GM19452 (cell line): ENCODE measurements at regions not wholly inside any gene's neighbourhood (a gene's known extent, or its start where the extent isn't known, plus 50 kb on each side); places are given as distances from the start of the nearest gene placed in this dataset.

Experiments
- ATAC-seq: cut with Tn5 transposase; IDR thresholded peaks from one replicate; pipeline ENCODE4 v1.9.1; 2021; ENCODE audit not compliant: unreplicated experiment

DNA sequence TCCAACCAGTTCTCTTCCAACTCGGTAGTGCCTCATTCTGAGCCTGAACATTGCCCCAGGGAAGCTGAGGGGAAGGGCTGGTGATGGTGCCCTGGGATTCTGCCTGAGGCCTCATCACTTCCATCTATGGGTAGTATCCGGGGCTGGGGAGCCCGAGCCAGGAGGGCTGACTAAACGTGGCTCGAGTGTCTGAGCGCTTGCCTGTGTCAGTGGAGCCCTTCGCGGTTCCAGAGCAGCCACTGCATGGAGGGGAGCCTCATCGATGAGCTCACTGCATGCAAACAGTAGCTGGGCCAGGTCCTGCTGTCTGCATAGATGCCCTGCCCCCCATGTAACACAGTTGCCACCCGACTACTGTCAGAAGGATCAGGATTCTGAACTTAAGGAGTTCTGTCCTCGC, 129.3 kb downstream of the GLI2 start:
- ATAC-seq: no peak

DNA sequence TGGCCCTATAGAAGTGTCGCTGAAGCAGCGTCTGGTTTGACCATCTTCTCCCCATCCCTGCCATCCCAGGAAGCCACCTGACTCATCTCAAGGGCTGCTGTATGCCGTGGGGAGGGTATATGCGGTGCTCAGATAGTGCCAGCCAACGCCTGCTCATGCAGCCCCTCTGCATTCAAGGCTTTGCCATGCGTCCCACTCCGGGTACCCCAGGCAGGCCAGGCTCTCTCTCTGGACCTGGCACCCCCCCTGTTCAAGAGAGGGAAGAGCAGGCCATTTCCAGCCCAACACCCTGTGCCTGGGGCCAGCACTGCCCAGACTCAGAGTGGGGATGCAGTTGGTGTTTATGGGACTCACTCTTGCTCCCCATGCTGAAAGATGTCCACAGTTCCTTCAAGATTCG, 130.0 kb downstream of the GLI2 start:
- ATAC-seq: no peak

DNA sequence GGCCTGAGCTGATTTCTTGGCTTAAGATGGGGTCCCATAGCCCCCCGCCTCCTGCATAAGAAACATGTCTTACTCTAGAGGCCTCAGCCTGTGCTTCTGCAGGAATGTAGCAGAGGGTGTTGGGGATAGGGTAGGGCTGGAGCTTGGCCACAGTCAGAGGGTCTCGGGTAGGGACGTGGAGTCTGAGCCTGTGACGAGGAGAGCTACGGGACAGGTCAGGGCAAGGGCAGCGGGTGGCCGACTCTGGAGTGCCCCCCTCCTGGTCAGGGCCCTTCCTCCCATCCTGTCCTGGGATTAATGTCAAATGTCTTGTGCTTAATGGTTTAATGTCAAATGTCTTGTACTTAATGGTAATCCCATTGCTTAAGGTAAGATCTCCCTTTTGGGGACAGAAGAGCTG, 130.4 kb downstream of the GLI2 start:
- no peak for ATAC-seq

DNA sequence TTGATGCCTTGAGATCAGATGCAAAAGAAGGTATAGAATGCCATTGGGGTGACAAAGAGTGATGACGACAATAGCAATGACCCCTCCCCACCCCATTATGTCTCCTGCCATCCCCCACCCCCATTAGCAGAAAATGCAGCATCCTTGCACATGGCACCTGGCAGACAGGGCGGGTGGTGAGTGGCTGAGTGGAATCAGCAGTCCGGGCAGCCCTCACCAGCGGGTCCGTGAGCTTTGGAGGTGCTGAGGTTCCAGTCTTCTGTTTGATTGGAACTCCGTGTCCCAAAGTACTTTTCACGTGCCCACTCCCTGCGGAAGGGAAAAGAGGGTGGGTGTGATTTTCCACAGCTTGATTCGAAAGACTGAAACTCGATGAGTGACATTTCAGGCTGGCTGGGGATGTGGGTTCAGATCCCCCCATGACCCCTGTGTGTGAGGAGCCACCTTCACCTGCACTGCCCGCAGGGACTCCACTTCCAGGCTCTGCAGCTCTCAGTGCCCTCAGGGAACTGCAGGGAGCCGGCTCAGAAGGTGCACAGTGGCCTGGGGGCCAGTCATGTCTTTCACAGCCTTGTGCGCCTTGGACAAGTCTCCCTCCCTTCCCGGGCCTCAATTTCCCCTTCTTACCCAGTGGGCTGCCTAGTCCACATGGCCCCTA, 130.9 kb downstream of the GLI2 start:
- ATAC-seq: no peak

DNA sequence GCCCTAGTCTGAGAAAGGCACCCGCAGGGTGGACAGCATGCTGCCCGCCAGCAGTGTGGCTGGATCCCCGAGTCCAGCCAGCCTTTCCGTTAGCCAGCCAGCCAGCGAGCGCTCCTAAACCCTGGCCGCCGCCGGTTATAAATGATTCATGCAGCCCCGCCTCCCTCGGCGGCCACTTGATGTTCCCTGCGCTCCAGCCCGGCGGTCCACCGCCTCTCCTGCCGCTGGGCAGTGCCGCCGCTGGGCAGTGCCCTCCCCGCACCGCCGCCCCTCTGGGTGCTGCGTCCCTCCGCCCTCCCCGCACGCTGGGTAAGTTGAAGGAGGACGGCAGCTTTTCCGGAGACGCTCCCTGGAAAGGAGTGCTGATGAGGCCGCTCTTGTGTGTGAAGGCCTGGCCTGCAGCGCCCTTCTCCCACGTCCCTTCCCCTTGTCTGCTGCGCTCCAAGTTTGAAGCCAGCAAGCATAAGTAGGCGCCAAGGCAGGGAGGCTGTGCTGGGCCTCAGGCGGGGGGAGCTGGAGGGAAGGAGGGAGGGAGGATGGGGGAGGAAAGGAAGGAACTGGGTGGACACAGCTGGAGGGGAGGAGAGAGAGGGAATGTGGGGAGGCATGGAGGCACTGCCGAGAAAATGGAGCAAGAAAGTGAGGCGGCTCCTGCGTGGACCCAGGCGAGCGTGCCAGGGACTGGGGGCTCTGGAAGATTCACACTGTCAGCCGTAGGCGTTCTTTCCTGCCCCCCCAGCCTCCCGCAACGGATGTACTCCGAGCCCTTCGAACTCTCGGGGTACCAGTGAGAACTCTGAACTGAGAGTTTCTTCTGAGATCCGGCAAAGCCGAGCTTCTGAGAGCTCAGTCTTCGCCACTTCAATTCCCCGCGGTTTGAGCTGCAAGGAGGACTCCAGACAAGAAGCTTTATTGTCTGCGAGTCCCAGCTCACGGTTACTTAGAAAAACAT, 131.9 kb downstream of the GLI2 start:
- no peak for ATAC-seq

DNA sequence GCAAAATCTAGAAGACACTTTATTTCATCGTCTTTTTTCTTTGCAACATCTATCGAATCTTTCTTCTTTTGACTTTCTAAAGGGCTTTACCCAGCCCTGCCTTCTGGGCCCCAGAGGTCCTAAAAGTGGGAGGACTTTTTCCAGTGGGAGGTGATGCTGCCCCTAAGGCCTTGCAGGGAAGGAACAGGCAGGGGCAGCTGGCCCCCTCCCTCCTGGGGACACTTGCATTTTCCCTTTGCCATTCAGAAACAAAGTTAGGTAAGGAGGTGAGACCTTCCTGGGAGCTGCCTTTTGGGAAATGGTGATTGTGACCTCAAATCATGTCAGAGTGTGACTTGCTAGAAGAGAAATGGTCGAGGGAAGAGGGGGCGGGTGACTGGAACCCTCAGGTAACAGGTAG, 132.7 kb downstream of the GLI2 start:
- ATAC-seq: no peak

DNA sequence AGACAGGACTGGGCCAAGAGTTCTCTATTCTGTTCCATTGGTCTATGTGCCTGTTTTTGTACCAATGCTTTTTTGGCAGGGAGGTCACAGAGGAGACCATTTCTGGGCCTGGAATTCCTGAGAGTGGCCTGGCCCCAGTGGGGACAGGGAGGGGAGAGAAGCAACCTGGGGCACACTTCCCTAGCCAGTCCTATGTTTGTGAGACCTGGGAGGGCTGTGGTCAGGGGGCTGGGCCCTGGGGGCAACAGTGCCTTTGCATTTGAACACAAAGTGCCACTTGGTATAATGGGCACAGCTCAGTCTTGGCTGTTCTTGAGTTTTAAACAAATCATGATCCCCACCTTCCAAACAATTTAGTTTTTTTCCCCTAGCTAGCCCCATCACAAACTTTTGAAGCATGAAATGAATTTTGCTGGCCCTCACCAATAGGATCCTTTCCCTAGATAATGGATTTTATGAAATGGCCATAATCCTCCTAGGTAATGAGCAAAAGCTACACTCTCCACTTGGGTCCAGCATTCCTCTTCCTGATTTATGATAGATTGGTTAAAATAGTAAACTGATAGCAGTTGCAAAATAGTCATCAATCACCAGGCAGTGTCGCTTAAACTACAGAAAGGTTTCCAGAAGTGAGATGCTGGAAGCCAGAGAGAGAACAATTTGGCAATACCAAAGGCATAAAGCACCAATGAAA, 133.5 kb downstream of the GLI2 start:
- no peak for ATAC-seq

DNA sequence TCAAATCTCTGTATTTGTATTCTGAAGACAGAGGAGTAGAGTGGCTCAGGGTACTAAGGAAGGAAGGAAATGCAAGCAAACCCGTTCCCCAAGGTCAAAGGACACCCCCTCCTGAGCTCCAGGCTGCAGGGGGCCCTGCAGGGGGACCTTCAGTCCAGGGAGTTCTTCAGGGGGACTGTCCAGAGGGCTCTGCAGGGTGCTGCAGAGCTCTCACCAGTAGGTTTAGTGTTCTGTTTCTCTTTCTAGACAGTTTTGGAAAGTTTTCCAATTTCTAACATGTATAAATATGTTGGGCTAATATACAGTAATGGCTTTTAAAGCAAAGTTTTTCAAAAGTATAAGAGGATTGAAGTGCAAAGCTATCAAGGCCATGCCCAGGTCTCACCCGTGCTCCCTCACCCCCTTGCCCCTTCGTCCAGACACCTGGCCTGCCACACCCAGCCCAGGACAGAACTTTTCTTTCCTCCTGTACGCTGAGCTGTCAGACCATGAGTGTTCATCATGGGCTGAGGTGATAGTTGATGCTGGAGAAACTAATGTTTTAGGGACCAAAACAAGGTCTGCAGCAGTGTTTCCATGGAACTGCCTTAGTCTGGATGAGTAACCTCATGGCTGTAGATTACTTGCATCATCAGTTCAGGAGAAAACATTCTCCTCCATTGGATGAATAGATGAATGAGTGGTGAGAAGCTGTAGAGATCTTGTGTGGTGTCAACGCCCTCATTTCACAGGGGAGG, 134.2 kb downstream of the GLI2 start:
- no peak for ATAC-seq

DNA sequence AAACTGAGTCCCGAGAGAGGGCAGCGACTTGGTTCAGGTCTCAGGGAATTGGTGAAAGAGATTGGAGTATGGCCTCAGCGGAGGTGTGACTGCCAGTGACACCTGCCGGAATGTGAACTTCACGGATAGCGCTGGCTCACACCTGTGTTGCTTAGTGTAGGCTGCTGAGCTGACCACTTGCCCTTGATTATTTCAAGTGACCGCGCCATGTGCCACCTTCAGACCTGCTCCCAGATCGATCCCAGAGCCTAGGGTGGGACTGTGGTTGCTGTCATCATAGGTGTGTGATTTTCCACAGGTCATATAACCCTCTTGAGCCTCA, 134.8 kb downstream of the GLI2 start:
- ATAC-seq: no peak

DNA sequence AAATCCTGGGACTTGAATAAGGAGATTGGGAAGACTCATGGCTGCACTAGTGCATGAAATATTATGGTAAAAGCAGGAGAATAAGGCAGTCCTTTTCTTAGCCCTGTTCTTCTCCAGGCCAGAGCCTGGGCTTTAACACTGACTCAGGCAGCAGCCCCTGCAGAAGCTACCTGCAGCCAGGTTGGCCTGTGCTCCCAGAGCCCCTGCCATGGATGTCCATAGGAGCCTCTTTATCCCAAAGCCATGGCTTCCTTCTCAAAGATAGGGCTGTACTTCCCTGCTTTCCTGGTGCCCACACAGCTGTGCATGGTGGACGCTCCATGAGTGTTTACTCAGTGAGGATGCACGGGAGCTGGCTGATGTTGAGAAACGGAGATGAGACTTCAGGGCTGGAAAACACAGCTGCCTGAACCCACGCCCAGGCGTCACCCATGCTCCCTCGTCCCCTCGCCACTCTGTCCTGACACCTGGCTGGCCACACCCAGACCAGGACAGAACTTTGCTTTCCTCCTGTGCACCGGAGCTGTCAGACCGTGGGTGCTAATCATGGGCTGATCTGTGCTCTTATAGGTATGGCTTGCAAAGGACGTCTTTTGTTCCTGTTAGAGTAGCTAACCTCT, 135.5 kb downstream of the GLI2 start:
- ATAC-seq: no peak

DNA sequence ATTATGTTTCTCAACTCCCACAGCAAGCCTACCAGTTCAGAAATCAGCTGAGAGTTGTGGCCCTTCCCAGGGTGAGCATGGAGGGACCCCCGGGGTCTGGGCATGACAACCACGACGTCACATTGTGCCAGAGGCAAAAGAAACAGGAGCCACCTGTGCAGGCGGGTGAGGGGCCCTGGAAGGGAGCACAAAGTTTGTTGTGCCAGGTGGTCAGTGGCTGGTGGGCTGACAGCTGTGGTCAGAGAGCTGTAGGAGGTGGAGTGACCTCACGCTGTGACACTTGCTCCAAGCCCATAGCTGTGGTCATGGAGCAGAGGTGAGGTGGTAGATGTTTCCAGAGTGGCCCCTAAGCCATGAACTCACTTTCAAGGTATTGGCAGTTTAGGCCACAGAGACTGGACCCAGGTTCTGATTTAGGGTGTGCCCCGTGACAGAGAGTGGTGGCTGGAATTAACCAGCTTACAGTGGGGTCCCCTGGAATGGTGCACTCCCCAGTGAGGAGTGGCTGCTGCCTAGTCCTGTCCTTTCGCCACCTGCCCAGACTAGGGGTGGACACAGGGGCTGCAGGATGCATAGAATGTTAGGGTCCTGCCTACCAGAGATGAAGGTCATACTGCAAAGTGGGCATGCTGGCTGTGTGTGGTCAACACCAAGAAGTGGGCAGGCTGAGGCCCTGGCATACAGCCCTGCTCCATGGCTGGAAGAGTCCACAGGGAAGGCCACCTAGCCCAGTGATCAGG, 136.4 kb downstream of the GLI2 start:
- ATAC-seq: no peak

DNA sequence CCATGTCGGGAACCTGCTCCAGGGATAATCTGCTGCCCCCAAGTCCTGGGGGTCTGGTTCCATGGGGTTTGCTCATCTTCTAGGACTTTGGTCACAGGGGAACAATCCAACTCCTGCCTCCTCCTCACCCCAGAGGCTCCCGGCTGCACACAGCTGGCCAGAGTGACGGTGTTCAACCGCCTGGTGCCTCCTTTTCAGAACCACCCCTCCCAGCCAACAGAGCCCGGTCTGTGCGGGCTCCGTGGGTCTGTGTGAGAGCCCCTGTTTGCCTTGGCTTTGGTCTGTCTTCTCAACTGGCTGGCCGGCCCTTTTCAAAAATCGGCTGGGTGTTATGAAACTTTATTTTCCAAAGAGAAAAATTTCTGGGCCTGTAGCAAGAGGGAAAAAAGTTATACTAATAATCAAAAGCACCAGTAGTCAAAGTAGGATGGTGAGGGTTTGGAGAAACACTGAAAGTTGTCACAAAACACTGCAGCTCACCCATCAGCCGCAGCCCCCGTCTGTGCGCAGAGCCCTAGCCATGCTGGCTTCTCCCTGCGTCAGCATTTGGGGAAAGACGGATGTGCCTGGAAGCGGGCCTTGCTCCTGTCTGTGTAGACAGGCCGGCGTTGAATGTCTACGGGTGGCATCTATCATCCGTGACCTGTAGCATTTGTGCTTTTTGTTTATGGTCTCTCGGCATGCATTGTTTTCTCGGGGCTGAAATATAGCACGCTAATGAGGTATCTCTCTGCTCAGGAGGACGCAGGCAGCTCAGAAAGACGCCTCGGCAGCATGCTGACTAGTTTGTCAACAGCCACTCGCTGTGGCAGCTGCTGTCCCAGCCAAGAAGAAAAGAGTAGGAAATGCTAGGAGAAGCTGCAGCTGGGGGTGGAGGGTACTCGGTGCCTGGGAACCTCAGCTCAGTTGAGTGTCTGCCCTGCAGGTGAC, 138.6 kb downstream of the GLI2 start:
- ATAC-seq: no peak

DNA sequence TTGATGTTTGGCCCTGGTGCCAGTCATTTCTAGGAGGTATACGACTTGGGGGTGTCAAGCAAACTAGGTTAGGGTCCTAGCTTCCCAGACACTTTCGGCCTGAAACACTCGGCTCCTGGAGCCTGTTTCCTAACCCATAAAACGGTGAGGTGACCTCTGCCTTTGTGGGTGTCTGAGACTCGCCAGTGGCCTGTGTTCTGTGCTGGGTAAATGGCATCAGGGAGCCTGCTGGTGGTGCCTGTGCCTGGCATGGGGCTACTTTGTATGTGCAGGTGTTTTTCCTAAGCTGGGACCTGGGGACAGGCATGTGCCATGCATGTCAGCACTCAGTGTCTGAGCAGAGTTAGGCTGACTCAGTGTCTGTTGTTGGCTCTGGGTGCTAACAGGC, 139.2 kb downstream of the GLI2 start:
- ATAC-seq: no peak

DNA sequence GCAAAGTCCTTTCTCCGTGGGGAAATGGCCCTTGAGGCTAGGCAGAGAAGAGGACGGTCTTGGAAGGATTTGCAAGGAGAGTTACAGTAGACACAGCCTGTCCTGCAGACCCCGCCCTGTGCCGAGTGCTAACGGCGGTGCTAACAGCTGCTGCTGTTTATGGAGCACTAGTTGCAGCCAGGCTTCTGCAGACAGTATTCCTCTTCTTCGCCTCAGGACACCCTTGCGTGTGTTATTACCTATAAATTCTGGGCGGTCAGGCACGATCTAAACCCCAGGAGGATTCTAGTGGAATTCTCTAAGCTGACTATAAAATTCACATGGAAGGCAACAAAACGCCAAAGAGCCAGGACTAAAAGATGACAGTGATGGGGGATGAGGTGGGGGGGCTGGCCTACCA, 139.8 kb downstream of the GLI2 start:
- ATAC-seq: no peak

DNA sequence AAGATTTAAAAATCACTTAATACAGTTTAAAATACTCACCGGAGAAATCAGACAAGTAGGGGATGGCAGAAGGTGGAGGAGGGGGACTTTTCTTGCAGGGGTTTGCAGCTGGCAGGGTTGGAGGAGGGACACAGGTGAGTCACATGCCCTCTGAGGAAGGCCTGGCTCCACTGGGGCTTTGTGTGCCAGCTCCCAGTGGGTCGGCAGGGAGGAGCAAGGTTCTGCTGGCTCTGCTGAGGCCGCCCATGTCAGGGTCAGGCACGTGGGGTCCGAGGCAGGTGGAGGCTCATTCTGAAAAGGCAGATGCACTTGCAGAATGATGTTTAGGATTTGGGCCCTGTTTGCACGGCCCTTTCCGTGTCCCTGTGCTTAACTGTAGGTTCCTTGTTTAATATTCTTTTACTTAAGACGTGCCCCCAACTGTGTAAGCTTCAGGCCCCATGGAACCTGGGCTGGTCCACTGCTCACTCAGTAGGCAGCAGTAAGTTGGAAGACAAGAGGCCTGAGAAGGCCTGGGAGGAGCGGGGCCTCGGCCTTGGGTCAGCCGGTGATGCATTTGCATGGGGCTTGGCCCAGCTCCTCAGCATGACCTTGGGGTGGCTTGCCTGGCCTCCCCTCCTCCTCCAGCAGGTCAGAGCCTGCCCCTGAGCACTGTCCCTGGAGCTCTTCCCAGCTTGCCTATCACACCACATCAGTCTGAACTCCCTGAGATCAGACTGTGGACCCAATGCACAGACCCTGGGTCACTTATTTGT, 141.0 kb downstream of the GLI2 start:
- no peak for ATAC-seq

DNA sequence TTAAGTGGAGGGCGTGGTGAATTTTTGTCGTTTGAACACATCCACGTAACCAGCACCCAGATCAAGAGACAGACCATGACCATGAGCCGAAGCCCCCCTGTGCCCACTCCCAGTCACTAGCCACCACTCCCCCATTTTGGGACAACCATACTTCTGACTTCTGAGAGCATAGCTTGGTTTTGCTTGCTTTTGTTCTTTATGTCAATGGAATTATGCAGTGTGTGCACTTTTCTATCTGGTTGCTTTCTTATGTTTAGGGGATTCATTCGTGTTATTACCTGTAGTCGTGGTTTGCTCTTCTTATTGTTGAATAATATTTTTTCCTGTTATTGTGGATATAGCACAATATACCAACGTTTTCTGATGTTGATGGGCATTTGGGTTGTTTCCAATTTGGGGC, 141.7 kb downstream of the GLI2 start:
- no peak for ATAC-seq

DNA sequence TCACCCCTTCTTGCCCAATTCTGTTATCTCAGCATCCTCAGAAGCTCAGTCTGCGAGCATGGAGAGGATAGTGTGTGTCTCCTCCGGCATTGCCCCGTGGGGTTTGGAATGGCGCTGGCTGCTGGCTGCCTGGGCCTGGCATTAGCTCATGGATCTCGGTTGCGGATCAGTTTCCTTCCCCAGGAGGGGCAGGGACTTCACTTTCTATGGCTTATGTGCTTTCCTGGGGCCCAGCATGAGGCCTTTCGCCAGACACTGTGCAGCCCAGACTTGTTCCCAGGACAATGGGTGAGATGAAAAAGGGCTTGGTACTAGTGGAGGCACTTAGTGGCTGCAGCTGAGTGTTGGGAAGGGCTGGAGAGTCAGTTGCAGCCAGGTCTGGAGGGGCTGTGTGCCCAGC, 143.3 kb downstream of the GLI2 start:
- ATAC-seq: no peak
